ENCODE measurements at regions not wholly inside any gene's neighbourhood (a gene's known extent, or its start where the extent isn't known, plus 50 kb on each side); places are given as distances from the start of the nearest gene placed in this dataset.
"Not testable (repeated sequence)": the region's sequence is repeated elsewhere in the genome, so short reads cannot be mapped to it uniquely, and the experiment has no call there.

- DNase-seq (ENCODE audit: low read depth in 3 of 3, low spot score in 2 of 3), result no peak
Observed at GRCh38 chr9:105021917-105022316, 94.0 kb upstream of the ABCA1 start.

- not testable (repeated sequence) for DNase-seq (ENCODE audit: low read depth in 3 of 3, low spot score in 2 of 3)
Observed at GRCh38 chr9:105022545-105022944, 94.6 kb upstream of the ABCA1 start.

DNA sequence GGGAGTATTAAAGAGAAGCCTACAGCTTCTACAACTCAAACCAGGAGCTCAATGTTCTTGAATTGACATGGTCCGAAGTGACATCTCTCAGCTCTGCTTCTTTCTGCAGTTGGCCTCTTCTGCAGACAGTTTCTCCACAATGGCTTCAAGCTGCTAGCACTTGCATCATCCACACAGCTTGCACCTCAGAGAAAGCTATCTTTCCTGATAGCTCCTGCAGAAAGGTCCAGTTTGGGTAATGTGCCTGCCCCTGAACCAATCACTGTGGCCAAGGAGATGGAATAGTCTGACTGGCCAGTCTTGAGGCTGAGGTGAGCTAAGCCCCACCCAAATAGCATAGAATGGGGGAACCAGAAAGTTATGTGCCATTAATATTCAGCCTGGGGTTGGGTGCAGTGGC is 95.8 kb upstream of the ABCA1 start:
- no peak for DNase-seq (ENCODE audit: low read depth in 3 of 3, low spot score in 2 of 3)

DNA sequence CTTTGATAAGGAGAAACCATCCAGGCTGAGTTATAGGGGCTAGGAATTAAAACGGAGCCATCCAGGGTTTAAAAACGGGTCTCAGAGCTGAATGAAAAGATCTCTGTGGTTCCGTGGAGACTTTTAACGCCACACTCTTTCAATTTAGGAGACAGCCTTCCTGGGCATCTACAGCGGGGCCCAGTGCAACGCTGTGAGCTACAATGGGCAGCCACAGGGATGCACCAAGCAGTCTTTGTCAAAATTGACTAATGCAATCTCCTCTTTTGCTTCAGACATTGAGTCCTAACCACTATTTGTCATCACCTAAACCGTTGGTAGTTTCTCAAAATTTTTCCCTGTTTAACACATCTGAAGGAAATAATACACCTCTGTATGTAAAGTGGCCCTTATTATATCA is 96.6 kb upstream of the ABCA1 start:
- DNase-seq (ENCODE audit: low read depth in 3 of 3, low spot score in 2 of 3), result no peak

GRCh38 chr9:105026451-105026850 is 98.5 kb upstream of the ABCA1 start:
- no peak for DNase-seq (ENCODE audit: low read depth in 3 of 3, low spot score in 2 of 3)

DNA sequence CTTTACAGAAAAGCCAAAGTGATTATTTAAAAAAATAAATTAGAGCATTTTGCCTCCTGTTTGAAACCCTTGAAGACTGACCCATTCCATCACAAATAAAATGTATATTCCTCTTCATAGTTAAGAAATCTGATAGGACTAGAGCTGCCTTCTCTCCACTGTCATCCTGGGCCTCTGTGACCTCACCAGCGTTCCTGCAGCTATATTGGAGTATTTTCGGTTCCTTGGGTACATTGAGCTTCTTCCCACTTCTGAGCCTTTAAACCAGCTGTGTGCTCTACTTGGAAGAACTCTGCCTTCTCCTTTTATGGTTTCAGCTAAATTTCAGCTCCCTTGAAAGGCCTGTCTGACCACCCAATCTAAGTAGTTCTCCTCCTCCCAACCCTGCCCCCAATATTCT is 99.1 kb upstream of the ABCA1 start:
- no peak for DNase-seq (ENCODE audit: low read depth in 3 of 3, low spot score in 2 of 3)

- no peak for DNase-seq (ENCODE audit: low read depth in 3 of 3, low spot score in 2 of 3)
Observed at GRCh38 chr9:105030285-105030684, 102.3 kb upstream of the ABCA1 start.

- DNase-seq (ENCODE audit: low read depth in 3 of 3, low spot score in 2 of 3), result no peak
Observed at GRCh38 chr9:105037139-105037538, 109.2 kb upstream of the ABCA1 start.

DNA sequence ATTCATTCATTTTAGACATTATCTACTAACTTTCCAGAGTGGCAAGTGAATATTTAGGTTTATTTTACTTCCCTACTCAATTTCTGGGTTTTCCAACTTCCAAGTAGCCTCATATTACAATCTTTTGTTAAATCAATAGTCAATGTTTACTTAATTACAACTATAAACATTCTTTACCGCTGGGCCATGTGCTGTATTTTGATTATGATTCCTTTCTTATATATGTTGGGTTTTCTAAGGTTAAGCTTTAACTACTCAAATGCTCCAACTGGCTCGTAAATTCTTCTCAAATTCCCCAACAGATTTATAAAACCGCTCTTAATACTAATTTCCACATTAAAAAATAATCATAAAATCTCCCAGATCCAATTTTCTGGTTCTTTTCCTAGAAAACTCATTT is 110.1 kb upstream of the ABCA1 start:
- DNase-seq (ENCODE audit: low read depth in 3 of 3, low spot score in 2 of 3), result no peak

- DNase-seq (ENCODE audit: low read depth in 3 of 3, low spot score in 2 of 3), result no peak
Observed at GRCh38 chr9:105039175-105039799, 111.3 kb upstream of the ABCA1 start.

- no peak for DNase-seq (ENCODE audit: low read depth in 3 of 3, low spot score in 2 of 3)
Observed at GRCh38 chr9:105043370-105043936, 115.5 kb upstream of the ABCA1 start.

GRCh38 chr9:105044518-105044917 is 116.6 kb upstream of the ABCA1 start:
- DNase-seq (ENCODE audit: low read depth in 3 of 3, low spot score in 2 of 3), result no peak

GRCh38 chr9:105046907-105047741 is 119.2 kb upstream of the ABCA1 start:
- DNase-seq (ENCODE audit: low read depth in 3 of 3, low spot score in 2 of 3), result peak in 1 of 3 donors; percentile 21

GRCh38 chr9:105047742-105048041 is 119.7 kb upstream of the ABCA1 start:
- DNase-seq (ENCODE audit: low read depth in 3 of 3, low spot score in 2 of 3), result no peak

- no peak for DNase-seq (ENCODE audit: low read depth in 3 of 3, low spot score in 2 of 3)
Observed at GRCh38 chr9:105048331-105048730, 120.4 kb upstream of the ABCA1 start.

GRCh38 chr9:105050296-105050695 is 122.3 kb upstream of the ABCA1 start:
- DNase-seq (ENCODE audit: low read depth in 3 of 3, low spot score in 2 of 3), result no peak

DNA sequence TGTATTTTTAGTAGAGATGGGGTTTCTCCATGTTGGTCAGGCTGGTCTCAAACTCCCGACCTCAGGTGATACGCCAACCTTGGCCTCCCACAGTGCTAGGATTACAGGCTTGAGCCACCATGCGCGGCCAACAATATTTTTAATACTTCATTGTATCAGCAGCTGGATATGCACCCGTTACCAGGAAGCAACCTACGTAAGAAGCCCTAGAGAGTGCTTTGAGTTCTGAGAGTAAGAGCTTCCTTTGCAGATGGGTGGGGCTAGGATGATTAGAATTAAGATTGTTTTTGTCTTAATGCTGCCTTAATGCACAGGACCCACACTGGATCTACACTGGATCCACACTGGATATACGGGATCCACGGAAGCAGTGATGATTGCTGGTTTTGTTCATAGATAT is 123.9 kb upstream of the ABCA1 start:
- no peak for DNase-seq (ENCODE audit: low read depth in 3 of 3, low spot score in 2 of 3)

GRCh38 chr9:105052346-105052745 is 124.4 kb upstream of the ABCA1 start:
- no peak for DNase-seq (ENCODE audit: low read depth in 3 of 3, low spot score in 2 of 3)

DNA sequence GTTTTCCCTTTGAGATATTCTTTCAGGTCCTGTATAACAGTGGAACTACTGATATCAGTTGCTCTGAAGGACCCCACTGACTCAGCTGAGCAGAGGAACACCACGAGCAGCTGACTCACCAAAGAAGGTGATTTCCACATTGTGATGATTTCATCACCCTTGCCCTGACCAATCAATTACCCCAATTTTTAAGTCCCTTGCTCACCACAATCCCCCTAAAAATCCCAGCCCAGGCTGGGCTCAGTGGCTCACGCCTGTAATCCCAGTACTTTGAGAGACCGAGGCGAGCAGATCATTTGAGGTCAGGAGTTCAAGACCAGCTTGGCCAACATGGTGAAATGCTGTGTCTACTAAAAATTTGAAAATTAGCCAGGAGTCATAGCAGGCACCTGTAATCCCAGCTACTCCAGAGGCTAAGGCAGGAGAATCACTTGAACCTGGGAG is 125.3 kb upstream of the ABCA1 start:
- DNase-seq (ENCODE audit: low read depth in 3 of 3, low spot score in 2 of 3), result no peak

- no peak for DNase-seq (ENCODE audit: low read depth in 3 of 3, low spot score in 2 of 3)
Observed at GRCh38 chr9:105054491-105054890, 126.5 kb upstream of the ABCA1 start.

DNA sequence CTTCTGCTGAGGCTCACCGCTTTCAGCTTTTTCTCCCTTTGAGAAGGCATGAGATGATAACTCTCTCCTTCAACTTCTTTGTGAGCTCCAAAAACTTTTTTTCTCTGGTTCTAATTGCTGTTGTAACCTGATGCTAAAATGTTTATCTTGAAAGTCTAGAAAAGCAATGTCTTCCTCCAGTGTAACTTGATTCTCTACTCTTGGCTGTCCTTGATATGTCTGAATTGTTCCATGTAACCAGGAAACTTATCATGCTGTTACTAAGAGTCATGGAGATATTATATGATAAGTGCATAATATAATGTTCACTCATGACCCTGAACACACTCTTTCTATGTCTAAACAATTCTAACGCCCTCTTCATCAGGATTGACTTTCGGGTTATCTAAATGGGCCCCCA is 128.0 kb upstream of the ABCA1 start:
- DNase-seq (ENCODE audit: low read depth in 3 of 3, low spot score in 2 of 3), result no peak

DNA sequence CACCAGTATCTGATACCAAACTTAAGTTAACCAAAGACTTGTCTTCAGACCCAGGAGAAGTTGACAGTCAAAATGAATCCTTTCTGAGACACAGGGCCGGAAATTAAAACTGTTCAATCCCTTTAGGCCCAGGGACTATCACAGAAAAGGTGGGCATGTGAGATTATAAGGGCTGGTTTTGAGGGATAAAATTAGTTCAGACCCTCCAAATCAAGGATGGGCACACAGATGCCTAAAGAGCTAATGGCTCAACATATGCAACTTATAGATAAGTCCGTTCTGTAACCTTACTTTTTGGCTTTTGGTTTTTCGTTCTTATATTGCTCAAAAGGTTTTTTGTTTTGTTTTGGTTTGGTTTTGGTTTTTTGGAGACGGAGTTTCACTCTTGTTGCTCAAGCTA is 129.6 kb upstream of the ABCA1 start:
- no peak for DNase-seq (ENCODE audit: low read depth in 3 of 3, low spot score in 2 of 3)
